Mesothelial cell of epicardium (in vitro differentiated cells): ENCODE measurements at regions not wholly inside any gene's neighbourhood (a gene's known extent, or its start where the extent isn't known, plus 50 kb on each side); places are given as distances from the start of the nearest gene placed in this dataset.

Experiments used
- DNase-seq, 2 experiments: peaks; one replicate each; pipeline ENCODE4 v3.0.0; 2021; ENCODE audit warnings: low spot score in 2 of 2; ENCODE audit not compliant: unreplicated experiment in 2 of 2
- H3K27ac Mint-ChIP-seq: 2 replicates; pipeline ENCODE4 v1.8.0; 2021; ENCODE audit warnings: mixed read lengths
- H3K27me3 Mint-ChIP-seq: 2 replicates; pipeline ENCODE4 v1.8.0; 2021; ENCODE audit warnings: low read depth, mixed read lengths
- H3K36me3 Mint-ChIP-seq: 2 replicates; pipeline ENCODE4 v1.8.0; 2021; ENCODE audit warnings: mixed read lengths
- H3K4me1 Mint-ChIP-seq: 2 replicates; pipeline ENCODE4 v1.8.0; 2021; ENCODE audit warnings: mixed read lengths
- H3K4me3 Mint-ChIP-seq: 2 replicates; pipeline ENCODE4 v1.8.0; 2021; ENCODE audit warnings: mild to moderate bottlenecking, moderate library complexity, mixed read lengths
- H3K9me3 Mint-ChIP-seq: 2 replicates; pipeline ENCODE4 v1.8.0; 2021; ENCODE audit warnings: mixed read lengths
- CTCF ChIP-seq: fragments of 200-600 bp; sonication (generic); IDR thresholded peaks from one replicate; pipeline ENCODE4 v1.5.0; 2021; ENCODE audit warnings: antibody characterized with exemption; ENCODE audit not compliant: unreplicated experiment

- TF ChIP-seq CTCF, result no peak
- Mint-ChIP-seq H3K36me3 (peaks cover 6% of the 10 kb centered on the region), H3K9me3 (peaks cover 20% of the 10 kb centered on the region), H3K27ac (no peak overlapping the region), H3K4me1 (peaks cover 10% of the 10 kb centered on the region), H3K27me3 (no peaks in the 10 kb centered on the region), H3K4me3 (no peak overlapping the region)
- no peak for DNase-seq
Observed at GRCh38 chr3:144942093-144942837, 970.6 kb downstream of the DIPK2A start.

GRCh38 chr3:144942838-144943197 is 971.2 kb downstream of the DIPK2A start:
- no peak overlapping the region for H3K27ac Mint-ChIP-seq
- no peak for DNase-seq
- no peak for TF ChIP-seq CTCF
- peaks cover 10% of the 10 kb centered on the region for H3K4me1 Mint-ChIP-seq
- no peaks in the 10 kb centered on the region for H3K27me3 Mint-ChIP-seq
- H3K36me3 Mint-ChIP-seq, result peaks cover 6% of the 10 kb centered on the region
- no peak overlapping the region for H3K4me3 Mint-ChIP-seq
- H3K9me3 Mint-ChIP-seq, result peaks cover 21% of the 10 kb centered on the region

DNA sequence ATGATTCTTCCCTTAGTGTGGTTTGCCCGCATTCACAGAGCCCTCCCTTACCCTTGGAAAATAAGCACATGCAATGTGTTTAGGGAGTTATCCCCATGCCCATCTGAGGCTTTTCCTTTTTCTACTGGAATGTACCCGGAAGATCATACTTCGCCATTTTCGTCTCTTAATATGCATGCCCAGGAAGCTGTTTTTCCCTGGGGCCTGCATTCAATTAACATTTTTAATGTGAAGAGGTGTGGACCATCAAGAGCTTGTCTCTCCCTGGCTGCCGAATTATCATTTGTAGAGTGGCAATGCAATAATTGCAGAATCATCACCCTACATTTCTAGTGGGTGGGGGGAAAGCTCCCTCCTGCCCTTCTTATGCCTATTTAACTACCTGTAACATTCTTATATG is 976.3 kb downstream of the DIPK2A start:
- Mint-ChIP-seq H3K4me3 (no peak overlapping the region), H3K4me1 (peaks cover 7% of the 10 kb centered on the region), H3K9me3 (peaks cover 33% of the 10 kb centered on the region), H3K36me3 (peaks cover 6% of the 10 kb centered on the region), H3K27me3 (no peaks in the 10 kb centered on the region), H3K27ac (no peak overlapping the region)
- no peak for DNase-seq
- no peak for TF ChIP-seq CTCF

DNA sequence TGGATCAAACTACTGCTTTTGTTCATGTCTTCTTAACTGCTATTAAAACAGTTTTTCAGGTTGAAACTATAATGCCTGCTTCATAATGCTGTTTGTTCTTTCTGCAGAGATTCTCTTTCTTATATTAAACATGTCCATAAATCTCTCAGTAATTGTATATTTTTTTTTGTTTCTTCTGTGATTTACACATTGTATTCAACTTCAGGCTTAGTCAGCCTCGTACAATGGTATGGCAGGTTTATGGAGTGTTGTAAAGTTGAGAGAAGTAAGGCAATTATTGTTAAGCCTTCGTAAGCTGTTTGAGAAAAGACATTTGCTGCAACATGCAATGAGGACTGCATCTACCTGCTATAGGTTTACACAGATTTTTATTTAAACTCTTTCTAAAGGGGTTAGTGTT is 977.1 kb downstream of the DIPK2A start:
- H3K27me3 Mint-ChIP-seq, result no peaks in the 10 kb centered on the region
- peaks cover 33% of the 10 kb centered on the region for H3K9me3 Mint-ChIP-seq

DNA sequence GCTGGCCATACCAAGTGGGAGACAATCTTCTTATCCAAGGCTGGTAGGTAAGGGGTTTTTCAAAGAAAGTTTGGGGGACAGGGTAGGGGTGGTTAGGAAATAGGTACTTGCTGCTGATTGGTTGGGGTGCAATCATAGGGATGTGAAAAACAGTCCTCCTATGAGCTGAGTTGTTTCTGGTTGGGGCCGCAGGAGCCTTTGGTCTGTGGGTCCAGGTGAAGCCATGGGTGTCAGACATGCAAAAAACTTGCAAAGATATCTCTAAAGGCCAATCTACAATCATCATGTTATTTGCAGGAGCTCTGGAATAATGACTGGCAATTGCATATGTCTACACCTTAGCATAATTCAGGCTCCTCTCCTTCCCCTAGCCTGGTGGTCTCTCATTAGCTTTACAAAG is 982.3 kb downstream of the DIPK2A start:
- Mint-ChIP-seq H3K4me1 (no peaks in the 10 kb centered on the region), H3K27me3 (no peaks in the 10 kb centered on the region), H3K9me3 (peaks cover 13% of the 10 kb centered on the region), H3K36me3 (no peaks in the 10 kb centered on the region), H3K27ac (no peak overlapping the region), H3K4me3 (no peak overlapping the region)
- TF ChIP-seq CTCF, result no peak
- DNase-seq, result no peak

More for the DNA sequence above, 977.1 kb downstream of the DIPK2A start:
- Mint-ChIP-seq H3K4me3 (no peak overlapping the region), H3K36me3 (peaks cover 6% of the 10 kb centered on the region), H3K27ac (peak overlapping the region; percentile 56), H3K4me1 (peaks cover 7% of the 10 kb centered on the region)
- no peak for TF ChIP-seq CTCF
- no peak for DNase-seq
